Ascending aorta (tissue), 2 donors: ENCODE measurements at regions not wholly inside any gene's neighbourhood (a gene's known extent, or its start where the extent isn't known, plus 50 kb on each side); places are given as distances from the start of the nearest gene placed in this dataset.

ENCODE experiments used
- DNase-seq, 2 donors: peaks; one replicate each; pipeline ENCODE4 v3.0.0-alpha.2; 2019; ENCODE audit warnings: low spot score in 2 of 2
- H3K27ac ChIP-seq, 2 donors: fragments of 200-600 bp; sonication (generic); one replicate each; pipeline ENCODE4 v1.5.1; 2016 to 2017; ENCODE audit warnings: mild to moderate bottlenecking in 1 of 2
- H3K27me3 ChIP-seq: fragments of 200-600 bp; sonication (generic); one replicate; pipeline ENCODE4 v1.5.1; 2017
- H3K36me3 ChIP-seq, 2 donors: fragments of 200-600 bp; sonication (generic); one replicate each; pipeline ENCODE4 v1.5.1; 2016
- H3K4me1 ChIP-seq, 2 donors: fragments of 200-600 bp; sonication (generic); one replicate each; pipeline ENCODE4 v1.5.1; 2016 to 2017; ENCODE audit warnings: mild to moderate bottlenecking in 1 of 2
- H3K4me3 ChIP-seq, 2 donors: fragments of 200-600 bp; sonication (generic); one replicate each; pipeline ENCODE4 v1.5.1; 2016 to 2017; ENCODE audit warnings: mild to moderate bottlenecking in 1 of 2
- H3K9me3 ChIP-seq, 2 donors: fragments of 200-600 bp; sonication (generic); one replicate each; pipeline ENCODE4 v1.5.1; 2016
- CTCF ChIP-seq, 3 experiments: fragments of 200-600 bp in 2 of 3; fragments of 450-650 bp in 1 of 3; sonication (generic) in 2 of 3; IDR thresholded peaks; one replicate each; pipeline ENCODE4 v1.5.1; 2016 to 2019; ENCODE audit warnings: antibody characterized with exemption in 3 of 3, mild to moderate bottlenecking in 1 of 3, moderate library complexity in 1 of 3
- intact Hi-C: fragments of 100-400 bp; cut with DNase I; formaldehyde crosslinking; loops from one replicate; pipeline ENCODE4 v1.15.1; 2023

GRCh38 chr2:186433040-186433439, 53.0 kb upstream of the ZC3H15 start:
- Histone ChIP-seq H3K36me3 (no peaks in the 10 kb centered on the region), H3K27ac (no peak overlapping the region), H3K27me3 (no peaks in the 10 kb centered on the region), H3K4me1 (no peaks in the 10 kb centered on the region), H3K4me3 (no peak overlapping the region), H3K9me3 (no peaks in the 10 kb centered on the region)
- TF ChIP-seq CTCF (IDR thresholded peaks at IDR 0.05): no peak
- no peak for DNase-seq
- intact Hi-C loops: no loop called here

GRCh38 chr2:186433777-186434432, 52.2 kb upstream of the ZC3H15 start:
- no peaks in the 10 kb centered on the region for H3K36me3 ChIP-seq
- H3K9me3 ChIP-seq: no peaks in the 10 kb centered on the region
- no peak overlapping the region for H3K27ac ChIP-seq
- no peaks in the 10 kb centered on the region for H3K27me3 ChIP-seq
- no peak overlapping the region for H3K4me3 ChIP-seq
- no peak for TF ChIP-seq CTCF (IDR thresholded peaks at IDR 0.05)
- intact Hi-C loops: no loop called here
- DNase-seq: no peak
- H3K4me1 ChIP-seq: no peaks in the 10 kb centered on the region
